HCT116 (cell line): ENCODE measurements at regions not wholly inside any gene's neighbourhood (a gene's known extent, or its start where the extent isn't known, plus 50 kb on each side); places are given as distances from the start of the nearest gene placed in this dataset.

Experiments
- ATAC-seq: fragments of 200-7000 bp; cut with Tn5 transposase; 2 replicates; pipeline ENCODE4 v1.9.1; 2020; ENCODE audit warnings: mild to moderate bottlenecking, moderate library complexity
- BruUV-seq: library from RNA; stranded (reverse); fragments of 400-500 nt; replicated peaks from 2 replicates; lab custom pipeline; 2021; lab: Mats Ljungman, UMichigan
- CTCF ChIA-PET: fragments of 300-600 bp; sonication (Branson Sonifier 250); formaldehyde crosslinking; loops from one replicate; lab custom pipeline; 2021; ENCODE audit warnings: antibody characterized with exemption; lab: Charles Lee
- POLR2A ChIA-PET: fragments of 300-600, 350-600 bp; sonication (Branson Sonifier 250); formaldehyde crosslinking; loops from one replicate; lab custom pipeline; 2021; ENCODE audit warnings: antibody characterized with exemption; lab: Charles Lee
- RAD21 ChIA-PET, 2 experiments: fragments of 300-600 bp; sonication (Branson Sonifier 250); formaldehyde crosslinking; loops; one replicate each; lab custom pipeline; 2023; ENCODE audit warnings: low total read pairs in 2 of 2; ENCODE audit not compliant: uncharacterized antibody in 2 of 2, unreplicated experiment in 2 of 2, low non-redundant PET in 1 of 2; lab: Charles Lee
- DNase-seq: peaks from one replicate; pipeline ENCODE4 v3.0.0-alpha.2; 2010; ENCODE audit warnings: low read depth, low spot score
- H2AFZ ChIP-seq: fragments of 200-600 bp; shearing (Covaris generic), sonication (generic); 2 replicates; pipeline ENCODE4 v1.6.1; 2017; ENCODE audit warnings: low read depth, mixed run types, mixed read lengths, antibody characterized with exemption, low read length; ENCODE audit not compliant: poor library complexity, severe bottlenecking
- H3K27ac ChIP-seq: 2 replicates; pipeline ENCODE4 v1.5.1; 2012; ENCODE audit warnings: low read depth, low read length
- H3K27me3 ChIP-seq: fragments of 200-600 bp; sonication (generic); 2 replicates; pipeline ENCODE4 v1.6.1; 2016; ENCODE audit warnings: mixed run types, low read length, mixed read lengths; ENCODE audit not compliant: insufficient read depth
- H3K36me3 ChIP-seq, 2 experiments: fragments of 200-500 bp in 1 of 2; fragments of 200-600 bp in 1 of 2; sonication (Bioruptor generic) in 1 of 2; sonication (generic) in 1 of 2; 2 replicates each; pipeline versions ENCODE4 v1.5.1 to v1.6.1; 2014 to 2016; ENCODE audit warnings: low read length in 2 of 2, inconsistent platforms in 1 of 2, mixed read lengths in 1 of 2, mixed run types in 1 of 2; ENCODE audit not compliant: insufficient read depth in 2 of 2, control insufficient read depth in 1 of 2
- H3K4me1 ChIP-seq, 2 experiments: fragments of 200-600 bp in 1 of 2; sonication (generic) in 1 of 2; 2 replicates each; pipeline versions ENCODE4 v1.5.1 to v1.6.1; 2012 to 2017; ENCODE audit warnings: low read length in 2 of 2, inconsistent platforms in 1 of 2, mild to moderate bottlenecking in 1 of 2, mixed read lengths in 1 of 2, mixed run types in 1 of 2, moderate library complexity in 1 of 2; ENCODE audit not compliant: insufficient read depth in 2 of 2, control insufficient read depth in 1 of 2
- H3K4me2 ChIP-seq: fragments of 200-600 bp; sonication (generic); 2 replicates; pipeline ENCODE4 v1.6.1; 2017; ENCODE audit warnings: mixed run types, low read length, mixed read lengths
- H3K4me3 ChIP-seq, 2 experiments: fragments of 200-600 bp in 1 of 2; sonication (generic) in 1 of 2; replicated peaks in 1 of 2; 2 replicates each; pipeline ENCODE4 v1.5.1; 2011 to 2016; ENCODE audit warnings: low read length in 2 of 2, control low read depth in 1 of 2, low read depth in 1 of 2, mild to moderate bottlenecking in 1 of 2, mixed read lengths in 1 of 2, mixed run types in 1 of 2
- H3K79me2 ChIP-seq: fragments of 200-600 bp; sonication (generic); 2 replicates; pipeline ENCODE4 v1.6.1; 2017; ENCODE audit warnings: mild to moderate bottlenecking, mixed run types, low read length, moderate library complexity, mixed read lengths; ENCODE audit not compliant: insufficient read depth
- H3K9ac ChIP-seq: fragments of 200-600 bp; sonication (generic); 2 replicates; pipeline ENCODE4 v1.6.1; 2016; ENCODE audit warnings: low read length, mixed read lengths
- H3K9me2 ChIP-seq: fragments of 200-600 bp; sonication (generic), shearing (Covaris generic); 2 replicates; pipeline ENCODE4 v1.6.1; 2017; ENCODE audit warnings: mixed run types, mild to moderate bottlenecking, moderate library complexity; ENCODE audit not compliant: insufficient read depth
- H3K9me3 ChIP-seq, 2 experiments: fragments of 200-500 bp in 1 of 2; fragments of 200-600 bp in 1 of 2; sonication (Bioruptor generic) in 1 of 2; sonication (generic) in 1 of 2; 2 replicates each; pipeline ENCODE4 v1.6.1; 2014 to 2017; ENCODE audit warnings: low read length in 2 of 2, mixed read lengths in 2 of 2, inconsistent platforms in 1 of 2, low read depth in 1 of 2, mild to moderate bottlenecking in 1 of 2, mixed run types in 1 of 2, moderate library complexity in 1 of 2; ENCODE audit not compliant: control insufficient read depth in 1 of 2, insufficient read depth in 1 of 2
- H4K20me1 ChIP-seq: fragments of 200-600 bp; sonication (generic), shearing (Covaris generic); 2 replicates; pipeline ENCODE4 v1.6.1; 2017; ENCODE audit warnings: mixed run types, mild to moderate bottlenecking, moderate library complexity; ENCODE audit not compliant: insufficient read depth
- ATF3 ChIP-seq: IDR thresholded peaks from 2 replicates; pipeline ENCODE4 v1.6.1; 2012
- CBX3 ChIP-seq: IDR thresholded peaks from 2 replicates; pipeline ENCODE4 v1.6.1; 2012; ENCODE audit warnings: low read depth
- CEBPB ChIP-seq: IDR thresholded peaks from 2 replicates; pipeline ENCODE4 v1.6.1; 2012; ENCODE audit warnings: low read depth
- CTCF ChIP-seq, 3 experiments: fragments of 200-600 bp in 1 of 3; sonication (generic) in 1 of 3; IDR thresholded peaks in 2 of 3; conservative IDR thresholded peaks in 1 of 3; 2 replicates each; pipeline ENCODE4 v1.5.1; 2012 to 2017; ENCODE audit warnings: low read depth in 2 of 3, low read length in 2 of 3, antibody characterized with exemption in 1 of 3, borderline replicate concordance in 1 of 3, control low read depth in 1 of 3, mild to moderate bottlenecking in 1 of 3, mixed read lengths in 1 of 3, mixed run types in 1 of 3, moderate library complexity in 1 of 3; ENCODE audit not compliant: insufficient read depth in 1 of 3
- EGR1 ChIP-seq: IDR thresholded peaks from 2 replicates; pipeline ENCODE4 v1.6.1; 2012; ENCODE audit warnings: low read depth
- EZH2 ChIP-seq: fragments of 200-600 bp; sonication (generic); IDR thresholded peaks from 2 replicates; pipeline ENCODE4 v1.6.1; 2017; ENCODE audit warnings: antibody characterized with exemption, mixed run types
- POLR2A ChIP-seq: IDR thresholded peaks from 2 replicates; pipeline ENCODE4 v1.7.0; 2011; ENCODE audit warnings: borderline replicate concordance; ENCODE audit not compliant: insufficient read depth, insufficient read length; ENCODE audit errors: extremely low read depth
- POLR2AphosphoS5 ChIP-seq: IDR thresholded peaks from 2 replicates; pipeline ENCODE4 v1.6.1; 2011; ENCODE audit warnings: mild to moderate bottlenecking, low read depth, low read length, moderate library complexity
- SRF ChIP-seq: IDR thresholded peaks from 2 replicates; pipeline ENCODE4 v1.6.1; 2012; ENCODE audit warnings: low read depth
- ZNF274 ChIP-seq: fragments of 200-500 bp; sonication (Bioruptor generic); IDR thresholded peaks from 2 replicates; pipeline ENCODE4 v1.6.1; 2014; ENCODE audit warnings: mild to moderate bottlenecking, low read depth, low read length, inconsistent platforms
- intact Hi-C: fragments of 100-400 bp; cut with micrococcal nuclease; formaldehyde crosslinking; loops from 2 replicates; pipeline ENCODE4 v1.10.0; 2022

- H3K9me2 ChIP-seq, result no peaks in the 10 kb centered on the region
- no peaks in the 10 kb centered on the region for H3K4me1 ChIP-seq
- DNase-seq, result no peak
- no peaks in the 10 kb centered on the region for H3K27me3 ChIP-seq
- no peak overlapping the region for H2AFZ ChIP-seq
- no peak overlapping the region for H3K4me3 ChIP-seq
- POLR2A ChIA-PET, result no interaction called here
- intact Hi-C loops, result no loop called here
- H3K9ac ChIP-seq, result no peak overlapping the region
- H3K9me3 ChIP-seq, result peaks cover 0 to 4% of the 10 kb centered on the region in 2 experiments; a peak in 2 of 4 replicates
- ATAC-seq, result no peak
- H4K20me1 ChIP-seq, result no peaks in the 10 kb centered on the region
- CTCF ChIA-PET, result no interaction called here
- no TSS peak for BruUV-seq
- H3K79me2 ChIP-seq, result no peaks in the 10 kb centered on the region
- H3K27ac ChIP-seq, result no peak overlapping the region
- H3K36me3 ChIP-seq, result no peaks in the 10 kb centered on the region
- RAD21 ChIA-PET, result no interaction called here
- H3K4me2 ChIP-seq, result no peak overlapping the region
- no peak for TF ChIP-seq EZH2
- TF ChIP-seq CTCF (IDR thresholded peaks at IDR 0.05 in 2 of 3, conservative IDR thresholded peaks at IDR 0.05 in 1 of 3; ENCODE audit: borderline replicate concordance in 1 of 3, insufficient read depth in 1 of 3, low read depth in 2 of 3, low read length in 2 of 3), result no peak
- no peak for TF ChIP-seq POLR2AphosphoS5
- TF ChIP-seq CEBPB, result no peak
- no peak for TF ChIP-seq ZNF274
- TF ChIP-seq SRF, result no peak
- TF ChIP-seq EGR1, result no peak
- TF ChIP-seq POLR2A, result no peak
- TF ChIP-seq ATF3, result no peak
- TF ChIP-seq CBX3, result no peak
These were observed 356.7 kb downstream of the PCDH17 start for GRCh38 chr13:57988276-57988675.
